ENCODE measurements at regions not wholly inside any gene's neighbourhood (a gene's known extent, or its start where the extent isn't known, plus 50 kb on each side); places are given as distances from the start of the nearest gene placed in this dataset.

DNA sequence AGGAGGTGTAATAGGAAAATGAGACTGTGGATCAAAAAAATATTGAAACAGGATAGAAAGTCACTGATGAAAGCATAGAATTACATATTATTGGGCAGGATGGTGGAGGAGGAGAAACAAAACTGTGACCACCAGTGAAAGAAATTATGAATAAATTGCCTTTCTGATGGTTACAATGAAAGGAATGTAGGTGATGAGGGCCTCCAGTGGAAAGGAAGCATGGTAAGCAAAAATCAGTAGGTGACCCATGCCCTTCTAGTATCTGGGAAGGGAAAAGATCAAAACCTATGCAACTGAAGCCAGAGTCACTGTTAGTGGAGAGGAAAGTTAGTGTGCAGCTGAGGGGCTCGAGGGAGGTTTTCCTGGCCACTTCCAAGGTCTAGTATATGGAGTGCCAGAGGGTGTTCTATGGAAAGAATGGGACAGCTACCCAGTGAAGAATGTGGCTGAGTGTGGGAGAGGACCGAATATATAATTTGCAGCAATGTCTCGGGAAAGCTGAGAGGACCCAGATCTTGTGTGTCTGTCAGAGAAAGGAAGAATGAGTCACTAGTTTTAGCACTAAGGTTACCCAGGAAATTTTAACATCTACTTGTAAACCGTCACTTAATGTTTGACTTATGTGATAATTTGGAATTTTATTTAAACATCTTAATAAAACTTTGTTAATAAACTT, 146.2 kb downstream of the NFKBIZ start:
- no peak overlapping the region for H3K4me3 ChIP-seq
- TF ChIP-seq CTCF (IDR thresholded peaks at IDR 0.05) = no peak
- DNase-seq (ENCODE audit: low spot score) = no peak
- H3K27ac ChIP-seq = no peak overlapping the region

GRCh38 chr3:101996832-101997231, 147.5 kb downstream of the NFKBIZ start:
- no peak overlapping the region for H3K4me3 ChIP-seq
- no peak for TF ChIP-seq CTCF (IDR thresholded peaks at IDR 0.05)
- H3K27ac ChIP-seq = no peak overlapping the region
- DNase-seq (ENCODE audit: low spot score) = no peak

- DNase-seq (ENCODE audit: low spot score) = no peak
- H3K27ac ChIP-seq = no peak overlapping the region
- no peak for TF ChIP-seq CTCF (IDR thresholded peaks at IDR 0.05)
- no peak overlapping the region for H3K4me3 ChIP-seq
Measured at GRCh38 chr3:101998256-101998926, 149.1 kb downstream of the NFKBIZ start.

DNA sequence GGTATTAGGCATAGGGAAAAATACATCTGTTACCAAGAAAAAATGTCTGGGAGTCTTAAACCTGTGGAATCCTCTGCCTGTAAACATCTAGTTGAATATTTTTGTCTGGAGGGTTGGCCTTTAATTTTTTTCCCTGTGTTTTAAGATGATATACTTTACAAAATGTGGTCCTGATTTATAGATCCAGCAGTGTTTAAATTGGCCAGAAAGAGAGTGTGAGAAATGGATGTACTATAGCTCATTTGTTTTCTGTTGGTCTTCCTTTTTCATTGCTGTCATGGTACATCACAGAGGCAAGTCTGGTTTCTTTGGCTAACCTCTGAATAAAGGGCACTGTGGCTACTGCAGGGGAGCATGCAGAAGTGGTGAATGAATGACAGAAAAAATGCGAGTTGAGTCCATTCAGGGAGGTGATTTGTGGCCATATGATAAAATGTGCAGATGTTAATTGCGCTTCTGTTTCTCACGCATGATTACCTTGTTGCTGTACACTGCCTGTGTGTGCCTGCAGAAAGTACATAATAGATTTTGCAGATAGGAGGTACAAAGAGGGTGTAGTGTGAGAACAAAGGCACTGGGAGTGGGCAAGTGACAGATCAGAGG, 150.0 kb downstream of the NFKBIZ start:
- no peak for DNase-seq (ENCODE audit: low spot score)
- Histone ChIP-seq H3K27ac (no peak overlapping the region), H3K4me3 (no peak overlapping the region)
- no peak for TF ChIP-seq CTCF (IDR thresholded peaks at IDR 0.05)

GRCh38 chr3:102000620-102001209, 151.4 kb downstream of the NFKBIZ start:
- no peak for TF ChIP-seq CTCF (IDR thresholded peaks at IDR 0.05)
- no peak for DNase-seq (ENCODE audit: low spot score)
- H3K4me3 ChIP-seq = no peak overlapping the region
- H3K27ac ChIP-seq = no peak overlapping the region

- no peak overlapping the region for H3K27ac ChIP-seq
- H3K4me3 ChIP-seq = no peak overlapping the region
- no peak for DNase-seq (ENCODE audit: low spot score)
- no peak for TF ChIP-seq CTCF (IDR thresholded peaks at IDR 0.05)
Measured at GRCh38 chr3:102002056-102002455, 152.7 kb downstream of the NFKBIZ start.
